Right atrium auricular region (tissue), 2 donors: ENCODE measurements at regions not wholly inside any gene's neighbourhood (a gene's known extent, or its start where the extent isn't known, plus 50 kb on each side); places are given as distances from the start of the nearest gene placed in this dataset.

Experiments
- DNase-seq: peaks from one replicate; pipeline ENCODE4 v3.0.0-alpha.2; 2019; ENCODE audit warnings: low spot score
- H3K27ac ChIP-seq, 2 donors: fragments of 200-600 bp; sonication (generic); 1 replicate in 1 of 2; 2 replicates in 1 of 2; pipeline ENCODE4 v1.5.1; 2016 to 2019
- H3K27me3 ChIP-seq, 2 donors: fragments of 200-600 bp; sonication (generic); one replicate each; pipeline versions ENCODE4 v1.5.1 to v1.6.0; 2017 to 2019
- H3K36me3 ChIP-seq: fragments of 200-600 bp; sonication (generic); one replicate; pipeline ENCODE4 v1.5.1; 2016
- H3K4me1 ChIP-seq, 2 donors: fragments of 200-600 bp; sonication (generic); one replicate each; pipeline versions ENCODE4 v1.5.1 to v1.6.0; 2017 to 2019
- H3K4me3 ChIP-seq, 2 donors: fragments of 200-600 bp; sonication (generic); 1 replicate in 1 of 2; 2 replicates in 1 of 2; pipeline ENCODE4 v1.5.1; 2017 to 2019; ENCODE audit warnings: mild to moderate bottlenecking in 1 of 2, moderate library complexity in 1 of 2
- H3K9me3 ChIP-seq, 2 donors: fragments of 200-600 bp; sonication (generic); one replicate each; pipeline ENCODE4 v1.5.1; 2019
- CTCF ChIP-seq, 2 donors: fragments of 200-600 bp; sonication (generic); IDR thresholded peaks; one replicate each; pipeline ENCODE4 v1.5.1; 2019; ENCODE audit warnings: antibody characterized with exemption in 2 of 2

DNA sequence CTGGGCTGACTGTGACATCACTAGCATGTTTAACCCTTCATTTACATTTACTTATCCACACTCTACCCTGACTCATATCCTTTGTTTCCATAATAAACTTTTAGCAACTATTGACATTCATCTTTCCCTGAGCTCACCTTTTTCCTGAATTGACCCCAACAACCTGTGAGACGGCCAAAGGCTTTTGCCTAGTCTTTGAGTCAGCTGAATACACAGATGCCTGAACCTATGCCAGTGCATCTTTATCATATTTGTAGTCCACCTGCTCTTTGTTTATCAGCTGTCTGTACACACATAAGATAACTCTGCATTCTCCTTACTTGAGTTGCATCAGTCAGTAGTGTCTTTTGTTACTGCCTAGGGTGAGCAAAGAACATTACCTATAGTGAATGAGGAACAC lies 128.5 kb upstream of the HMHB1 start:
- no peak for DNase-seq
- no peak for TF ChIP-seq CTCF (IDR thresholded peaks at IDR 0.05)
- Histone ChIP-seq H3K27ac (no peak overlapping the region), H3K27me3 (no peaks in the 10 kb centered on the region), H3K9me3 (no peaks in the 10 kb centered on the region), H3K36me3 (no peaks in the 10 kb centered on the region), H3K4me3 (no peak overlapping the region), H3K4me1 (peaks cover 0 to 19% of the 10 kb centered on the region in 2 donors)

GRCh38 chr5:143682929-143683386 lies 129.0 kb upstream of the HMHB1 start:
- Histone ChIP-seq H3K9me3 (no peaks in the 10 kb centered on the region), H3K36me3 (no peaks in the 10 kb centered on the region), H3K4me3 (no peak overlapping the region), H3K4me1 (peaks cover 0 to 19% of the 10 kb centered on the region in 2 donors), H3K27me3 (no peaks in the 10 kb centered on the region), H3K27ac (peak overlapping the region in 1 of 2 donors; percentile 74)
- TF ChIP-seq CTCF (IDR thresholded peaks at IDR 0.05) = no peak
- no peak for DNase-seq

GRCh38 chr5:143682246-143682905 lies 129.6 kb upstream of the HMHB1 start:
- peak overlapping the region; percentile 1 to 74 for H3K27ac ChIP-seq
- peaks cover 0 to 19% of the 10 kb centered on the region in 2 donors for H3K4me1 ChIP-seq
- H3K9me3 ChIP-seq = no peaks in the 10 kb centered on the region
- no peak overlapping the region for H3K4me3 ChIP-seq
- H3K36me3 ChIP-seq = no peaks in the 10 kb centered on the region
- H3K27me3 ChIP-seq = no peaks in the 10 kb centered on the region
- no peak for DNase-seq
- no peak for TF ChIP-seq CTCF (IDR thresholded peaks at IDR 0.05)

GRCh38 chr5:143680672-143681259 lies 131.2 kb upstream of the HMHB1 start:
- peaks cover 0 to 19% of the 10 kb centered on the region in 2 donors for H3K4me1 ChIP-seq
- no peaks in the 10 kb centered on the region for H3K27me3 ChIP-seq
- TF ChIP-seq CTCF (IDR thresholded peaks at IDR 0.05) = no peak
- no peaks in the 10 kb centered on the region for H3K36me3 ChIP-seq
- no peak overlapping the region for H3K4me3 ChIP-seq
- H3K9me3 ChIP-seq = no peaks in the 10 kb centered on the region
- DNase-seq = no peak
- peak overlapping the region in 1 of 2 donors; percentile 74 for H3K27ac ChIP-seq

GRCh38 chr5:143679777-143680176 lies 132.2 kb upstream of the HMHB1 start:
- H3K36me3 ChIP-seq = no peaks in the 10 kb centered on the region
- no peaks in the 10 kb centered on the region for H3K9me3 ChIP-seq
- H3K4me3 ChIP-seq = no peak overlapping the region
- peaks cover 0 to 19% of the 10 kb centered on the region in 2 donors for H3K4me1 ChIP-seq
- H3K27ac ChIP-seq = peak overlapping the region in 1 of 2 donors; percentile 74
- no peak for TF ChIP-seq CTCF (IDR thresholded peaks at IDR 0.05)
- no peak for DNase-seq
- H3K27me3 ChIP-seq = no peaks in the 10 kb centered on the region
